Activated CD4-positive, alpha-beta T cell treated with anti-CD3 and anti-CD28 coated beads, Interleukin-2, Interleukin-6, amounts not matched to agents 100 ng/mL and 50 ng/mL, durations not matched to agents 16 hours and 8 hours (primary cell): ENCODE measurements at regions not wholly inside any gene's neighbourhood (a gene's known extent, or its start where the extent isn't known, plus 50 kb on each side); places are given as distances from the start of the nearest gene placed in this dataset.
"Not testable (repeated sequence)": the region's sequence is repeated elsewhere in the genome, so short reads cannot be mapped to it uniquely, and the experiment has no call there.

Source experiments
- DNase-seq: peaks from one replicate; pipeline ENCODE4 v3.0.0-alpha.2; 2020

DNA sequence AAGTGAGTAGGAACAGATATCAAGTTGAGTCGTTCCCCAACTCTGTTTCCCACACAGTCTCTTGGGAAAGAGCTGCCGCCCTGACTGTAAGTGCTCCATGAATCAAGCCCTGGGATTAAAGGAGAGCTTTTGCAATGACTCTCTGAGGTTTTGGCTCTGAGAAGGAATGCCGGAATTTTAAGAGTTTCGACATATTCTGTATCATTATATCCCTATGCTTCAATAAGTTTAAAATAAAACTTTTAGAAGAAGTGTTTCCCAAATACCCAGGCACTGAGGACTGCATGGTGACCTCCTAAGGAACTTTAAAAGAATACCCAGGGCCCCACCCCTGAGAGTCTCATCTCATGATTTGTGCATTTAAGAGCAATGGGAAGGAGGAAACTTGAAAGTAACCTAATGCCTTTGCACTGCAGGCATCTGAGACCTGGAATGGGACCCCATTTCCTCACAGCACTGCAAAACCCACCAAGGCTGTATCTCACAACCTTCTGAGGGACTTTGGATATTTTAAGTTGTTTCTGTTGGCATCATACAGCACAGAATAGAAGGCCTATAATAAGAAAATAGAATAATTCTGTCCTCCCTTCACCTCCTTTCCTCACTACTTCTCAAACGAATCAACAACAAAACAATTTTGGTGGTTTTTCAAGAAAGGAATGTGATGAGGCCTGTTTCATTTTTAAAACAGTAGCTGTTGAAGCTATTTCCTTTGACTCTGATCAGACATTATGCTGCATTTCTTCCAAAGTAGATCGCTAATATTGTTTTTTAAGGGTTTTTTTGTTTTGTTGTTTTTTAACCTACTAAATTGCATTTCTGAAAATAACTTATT is 121.2 kb downstream of the GASK1B start:
- DNase-seq = no peak

DNA sequence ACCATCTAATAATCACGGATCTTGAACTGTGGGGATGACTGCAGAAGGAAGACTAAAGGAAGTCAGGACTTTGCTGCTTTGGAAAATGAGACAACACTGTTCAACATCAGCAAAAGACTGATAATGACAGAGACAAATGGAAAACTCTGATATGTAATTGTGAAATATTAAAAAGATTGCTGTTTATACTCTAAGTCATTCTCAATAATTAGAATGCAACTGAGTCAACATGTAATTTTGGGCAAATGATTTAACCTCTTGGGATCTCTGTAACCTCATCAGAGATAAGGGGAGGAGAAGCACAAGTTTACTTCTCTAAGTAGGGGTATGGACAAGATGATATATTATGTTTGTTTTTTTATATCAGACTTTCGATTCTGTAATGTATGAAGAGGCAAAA is 121.9 kb downstream of the GASK1B start:
- DNase-seq = no peak

DNA sequence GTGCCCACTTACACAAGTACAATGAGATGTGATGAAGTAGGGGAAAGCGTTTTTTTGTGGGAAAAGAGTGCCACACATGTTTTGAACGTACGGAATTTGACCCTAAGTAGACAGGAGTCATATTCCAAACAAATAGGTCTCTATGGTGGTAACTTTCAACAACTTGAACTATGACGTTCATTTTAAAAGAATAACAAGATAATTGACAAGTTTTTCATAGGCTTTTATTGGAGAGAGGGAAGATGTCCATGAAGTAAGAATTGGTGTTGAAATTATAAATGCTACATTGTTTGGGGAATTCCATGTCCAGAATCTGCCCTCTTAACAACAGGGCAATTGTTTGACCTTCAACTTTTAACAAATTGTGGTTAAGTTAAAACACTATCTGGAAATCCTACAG is 126.5 kb downstream of the GASK1B start:
- DNase-seq = no peak

DNA sequence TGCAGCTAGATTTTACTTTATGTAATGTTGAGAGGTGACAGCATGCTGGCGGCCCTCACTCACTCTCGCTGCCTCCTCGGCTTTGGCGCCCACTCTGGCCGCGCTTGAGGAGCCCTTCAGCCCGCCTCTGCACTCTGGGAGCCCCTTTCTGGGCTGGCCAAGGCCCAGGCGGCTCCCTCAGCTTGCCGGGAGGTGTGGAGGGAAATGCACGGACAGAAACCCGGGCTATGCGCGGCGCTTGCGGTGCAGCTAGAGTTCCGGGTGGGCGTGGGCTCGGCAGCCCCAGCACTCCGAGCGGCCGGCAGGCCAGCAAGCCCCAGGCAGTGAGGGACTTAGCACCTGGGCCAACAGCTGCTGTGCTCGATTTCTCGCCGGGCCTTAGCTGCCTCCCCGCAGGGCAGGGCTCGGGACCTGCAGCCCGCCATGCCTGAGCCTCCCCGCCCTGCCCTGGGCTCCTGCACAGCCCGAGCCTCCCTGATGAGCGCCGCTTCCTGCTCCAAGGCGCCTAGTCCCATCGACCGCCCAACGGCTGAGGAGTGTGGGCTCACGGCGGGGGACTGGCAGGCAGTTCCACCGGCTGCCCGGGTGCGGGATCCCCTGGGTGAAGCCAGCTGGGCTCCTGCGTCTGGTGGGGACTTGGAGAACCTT is 128.7 kb downstream of the GASK1B start:
- no peak for DNase-seq

- no peak for DNase-seq
Measured at GRCh38 chr4:158042591-158043030, 130.2 kb downstream of the GASK1B start.

DNA sequence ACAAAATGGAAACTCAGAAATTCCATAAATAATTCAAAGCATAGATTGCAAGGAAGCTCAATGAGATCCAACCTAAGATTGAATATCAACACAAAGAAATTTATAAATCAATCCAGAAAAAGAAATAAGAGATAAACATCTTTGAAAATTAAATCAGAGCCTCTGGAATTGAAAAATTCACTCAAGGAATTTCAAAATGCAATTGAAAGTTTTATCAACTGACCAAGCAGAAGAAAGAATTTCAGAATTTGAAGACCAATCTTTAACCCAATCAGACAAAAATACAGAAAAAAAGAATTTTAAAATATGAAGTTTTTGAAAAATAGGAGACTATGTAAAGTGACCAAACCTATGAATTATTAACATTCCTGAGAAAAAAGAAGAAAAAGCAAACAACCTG is 134.1 kb downstream of the GASK1B start:
- DNase-seq = no peak

DNA sequence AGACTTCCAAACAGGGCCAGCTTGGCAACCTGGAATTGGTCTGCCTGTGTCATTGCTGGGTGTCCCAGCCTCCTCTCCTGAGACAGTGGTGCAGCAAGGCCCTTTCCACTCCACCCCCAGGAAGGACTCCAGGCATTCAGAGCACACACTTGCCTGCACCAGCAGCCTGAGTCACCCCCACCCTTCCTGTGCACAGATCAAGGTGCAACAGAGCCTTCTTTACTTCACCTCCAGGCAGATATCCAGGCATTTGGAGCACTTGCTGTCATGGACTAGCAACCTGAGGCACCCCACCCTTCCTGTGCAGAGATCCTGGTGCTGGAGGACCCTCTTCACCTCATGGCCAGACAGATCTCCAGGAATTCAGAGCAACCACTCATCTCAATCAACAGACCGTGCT is 135.8 kb downstream of the GASK1B start:
- no peak for DNase-seq

GRCh38 chr4:158035662-158036195 is 137.1 kb downstream of the GASK1B start:
- DNase-seq = no peak

GRCh38 chr4:158033416-158034120 is 139.3 kb downstream of the GASK1B start:
- DNase-seq = no peak

GRCh38 chr4:158032733-158033415 is 140.0 kb downstream of the GASK1B start:
- no peak for DNase-seq

DNA sequence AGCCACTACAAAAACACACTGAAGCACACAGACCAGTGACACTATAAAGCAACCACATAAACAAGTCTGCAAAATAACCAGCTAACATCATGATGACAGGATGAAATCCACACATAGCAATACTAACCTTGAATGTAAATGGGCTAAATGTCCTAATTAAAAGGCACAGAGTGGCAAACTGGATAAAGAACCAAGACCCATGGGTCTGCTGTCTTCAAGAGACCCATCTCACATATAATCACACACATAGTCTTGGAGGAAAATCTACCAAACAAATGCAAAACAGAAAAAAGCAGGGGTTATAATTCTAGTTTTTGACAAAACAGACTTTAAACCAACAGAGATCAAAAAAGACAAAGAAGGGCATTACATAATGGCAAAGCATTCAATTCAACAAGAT is 144.4 kb downstream of the GASK1B start:
- not testable (repeated sequence) for DNase-seq

DNA sequence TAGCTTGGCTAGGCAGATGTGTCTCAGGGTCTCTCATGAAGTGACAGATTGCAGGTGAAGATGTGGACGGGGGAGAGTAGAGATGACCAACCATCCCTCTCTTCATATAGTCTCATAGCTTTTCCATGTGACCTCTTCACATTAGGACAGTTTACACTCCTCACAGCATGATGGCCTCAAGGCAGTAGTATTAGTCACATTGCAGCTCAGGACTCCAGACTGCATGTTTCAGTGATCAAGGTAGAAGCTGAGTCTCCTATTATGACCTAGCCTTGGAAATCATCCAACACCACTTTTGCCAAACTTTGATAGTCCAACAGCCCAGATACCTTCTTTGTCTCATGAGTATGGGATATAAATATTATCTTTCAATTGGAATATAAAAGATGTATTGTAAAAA is 147.7 kb downstream of the GASK1B start:
- DNase-seq = no peak

DNA sequence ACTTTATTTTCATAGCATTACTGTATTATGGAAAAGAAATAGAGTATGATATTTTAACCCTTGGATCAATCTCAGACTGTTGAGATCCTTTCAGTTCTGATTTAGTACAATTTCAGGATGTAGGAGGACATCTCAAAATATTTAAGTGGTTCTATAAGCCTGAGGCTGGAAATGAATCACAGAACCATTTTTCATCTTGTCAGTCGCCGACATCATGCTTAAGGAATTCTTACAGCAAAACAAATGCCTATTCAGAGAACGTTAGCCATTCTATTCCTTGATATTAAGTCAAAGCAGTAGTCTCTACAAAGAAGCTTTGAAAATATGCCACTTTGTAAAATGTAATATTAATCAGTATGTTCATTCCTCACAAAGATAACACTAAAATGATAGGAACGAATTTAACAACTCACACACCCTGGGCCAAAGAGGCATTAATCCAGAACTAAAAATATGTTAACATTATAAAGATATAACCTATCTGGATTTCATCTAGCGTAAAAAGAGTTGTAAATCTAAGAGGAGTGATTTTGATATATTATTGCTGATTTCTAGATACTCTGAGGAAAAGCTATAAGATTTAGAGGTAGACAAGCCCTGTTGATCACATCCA is 152.0 kb downstream of the GASK1B start:
- DNase-seq = no peak

DNA sequence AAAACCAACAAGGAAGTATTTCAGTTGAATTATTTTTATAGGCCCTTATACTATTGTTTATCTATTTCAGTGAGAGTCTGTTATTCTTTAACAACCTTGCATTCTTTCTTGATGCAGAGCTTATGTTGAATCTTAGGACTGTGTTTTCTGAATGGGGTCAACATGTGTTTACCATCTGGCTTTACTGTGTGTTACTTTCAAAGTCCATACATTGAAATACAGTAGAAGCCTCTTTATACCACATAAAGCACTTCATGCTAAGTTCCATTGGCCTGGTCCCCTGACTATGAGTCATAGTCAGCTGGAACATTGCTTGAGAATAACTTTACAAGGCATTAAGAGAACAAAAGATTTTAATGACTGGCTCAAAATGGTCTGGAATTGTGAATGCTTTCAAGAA is 152.6 kb downstream of the GASK1B start:
- no peak for DNase-seq

DNA sequence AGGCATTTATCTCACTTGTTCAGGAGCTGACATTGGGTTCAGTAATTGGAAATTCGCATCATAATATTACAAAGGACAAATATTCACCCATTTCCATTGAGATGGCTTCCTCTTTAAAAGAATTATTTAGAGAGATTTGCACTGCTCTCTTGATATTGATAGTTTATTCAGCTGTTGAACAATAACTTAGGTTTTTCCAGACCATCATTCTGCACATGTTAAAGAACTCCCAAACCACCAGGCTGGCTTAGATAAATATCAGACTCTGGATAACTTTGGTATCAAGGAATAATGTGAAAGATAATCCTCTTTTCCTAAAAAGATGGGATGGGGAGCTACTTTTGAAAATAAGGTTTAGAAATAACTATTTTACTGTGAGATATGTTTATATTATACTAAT is 154.0 kb downstream of the GASK1B start:
- no peak for DNase-seq

GRCh38 chr4:158018221-158018830 is 154.5 kb downstream of the GASK1B start:
- no peak for DNase-seq

DNA sequence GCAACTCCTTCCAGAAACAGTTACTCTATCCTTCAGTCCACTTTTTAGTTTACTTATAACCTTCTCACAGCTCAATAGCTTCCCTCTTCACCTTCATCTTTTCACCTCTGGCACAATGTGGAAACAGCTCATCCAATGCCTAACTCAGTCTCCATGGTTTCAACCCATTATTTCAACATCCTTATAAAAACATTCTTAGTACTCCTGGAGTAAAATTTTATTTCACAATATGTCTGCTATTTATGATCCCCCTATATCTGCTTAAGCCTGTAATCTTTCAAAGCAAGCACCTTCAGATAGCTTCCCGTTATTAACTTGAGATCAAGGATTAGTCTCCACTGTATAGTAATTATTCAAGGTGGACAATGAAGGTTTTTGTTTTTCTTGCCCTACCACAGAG is 156.3 kb downstream of the GASK1B start:
- no peak for DNase-seq

- no peak for DNase-seq
Measured at GRCh38 chr4:158015241-158015640, 157.6 kb downstream of the GASK1B start.

- DNase-seq = no peak
Measured at GRCh38 chr4:158013858-158014257, 159.0 kb downstream of the GASK1B start.

DNA sequence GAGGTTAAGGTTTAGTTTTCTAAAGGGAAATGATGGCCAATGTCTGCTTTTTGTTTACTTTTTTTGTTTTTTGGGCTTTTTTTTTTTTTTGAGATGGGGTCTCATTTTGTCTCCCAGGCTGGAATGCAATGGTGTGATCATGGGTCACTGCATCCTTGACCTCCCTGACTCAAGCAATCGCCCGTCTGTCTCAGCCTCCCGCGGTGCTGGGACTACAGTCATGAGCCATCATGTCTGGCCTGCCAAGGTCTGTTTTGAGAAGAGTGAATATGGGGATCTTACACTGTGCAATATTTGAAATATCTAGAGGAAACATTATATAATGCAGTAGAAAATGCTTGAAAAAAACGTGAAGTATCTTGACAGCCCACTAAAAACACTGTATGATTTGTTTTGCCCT is 162.5 kb downstream of the GASK1B start:
- DNase-seq = no peak

GRCh38 chr4:158008551-158009218 is 164.1 kb downstream of the GASK1B start:
- DNase-seq = no peak

DNA sequence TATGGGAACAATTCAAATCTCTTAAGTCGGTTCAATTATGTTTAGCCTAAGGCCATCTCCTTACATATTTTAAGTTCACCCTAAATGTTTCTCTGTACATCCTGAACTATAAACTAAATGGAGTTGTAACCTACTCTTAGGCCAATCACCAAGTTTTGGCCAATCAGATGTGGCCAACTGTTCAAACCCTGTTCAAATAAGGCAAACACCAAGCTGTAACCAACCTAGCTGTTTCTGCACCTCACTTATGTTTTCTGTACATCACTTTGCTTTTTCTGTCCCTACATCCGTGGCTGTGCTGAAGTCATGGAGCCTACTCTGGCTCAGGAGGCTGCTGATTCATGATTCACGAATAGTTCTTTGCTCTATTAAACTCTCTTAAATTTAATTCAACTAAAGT is 165.3 kb downstream of the GASK1B start:
- DNase-seq = no peak
